Hepatocyte (in vitro differentiated cells): ENCODE measurements at regions not wholly inside any gene's neighbourhood (a gene's known extent, or its start where the extent isn't known, plus 50 kb on each side); places are given as distances from the start of the nearest gene placed in this dataset.

Source experiments
- CTCF ChIP-seq: fragments of 200-600 bp; sonication (generic); IDR thresholded peaks from 2 replicates; pipeline ENCODE4 v1.5.1; 2016; ENCODE audit warnings: antibody characterized with exemption, mild to moderate bottlenecking; ENCODE audit not compliant: poor library complexity
- EZH2 ChIP-seq: fragments of 200-600 bp; sonication (generic); IDR thresholded peaks from 2 replicates; pipeline ENCODE4 v1.6.1; 2016; ENCODE audit warnings: antibody characterized with exemption, mild to moderate bottlenecking, borderline replicate concordance
- EZH2phosphoT487 ChIP-seq: fragments of 200-600 bp; sonication (generic); IDR thresholded peaks from one replicate; pipeline ENCODE4 v1.6.1; 2018; ENCODE audit warnings: antibody characterized with exemption, mild to moderate bottlenecking, low read depth, moderate library complexity; ENCODE audit not compliant: unreplicated experiment, severe bottlenecking

GRCh38 chr5:124887223-124887622, 140.8 kb upstream of the ZNF608 start:
- TF ChIP-seq CTCF, result no peak
- no peak for TF ChIP-seq EZH2
- no peak for TF ChIP-seq EZH2phosphoT487
